ENCODE measurements at regions not wholly inside any gene's neighbourhood (a gene's known extent, or its start where the extent isn't known, plus 50 kb on each side); places are given as distances from the start of the nearest gene placed in this dataset.

GRCh38 chr3:194939532-194939909 is 253.8 kb downstream of the FAM43A start:
- Histone ChIP-seq H2AFZ (replicated peaks; ENCODE audit: low read length, poor library complexity) (no peak overlapping the region), H2BK5ac (ENCODE audit: low read depth, low read length, poor library complexity, severe bottlenecking) (no peak overlapping the region), H3K18ac (ENCODE audit: low read depth, low read length) (no peak overlapping the region), H3K4ac (ENCODE audit: low read depth, low read length) (no peak overlapping the region), H3K4me2 (ENCODE audit: low read depth, low read length) (no peak overlapping the region), H3K36me3 (ENCODE audit: control insufficient read depth, insufficient read depth, low read length) (no peaks in the 10 kb centered on the region), H3K4me1 (ENCODE audit: control insufficient read depth, insufficient read depth, low read length) (no peaks in the 10 kb centered on the region; the same call in 1 of the 2 replicates), H3K23ac (ENCODE audit: low read depth, low read length) (no peak overlapping the region), H3K9ac (ENCODE audit: low read depth, low read length) (no peak overlapping the region), H2BK120ac (ENCODE audit: low read depth, low read length) (no peak overlapping the region), H4K20me1 (ENCODE audit: insufficient read depth, low read length) (no peaks in the 10 kb centered on the region), H3K4me3 (ENCODE audit: insufficient read depth, low read depth, low read length) (no peak overlapping the region), H3K79me1 (ENCODE audit: low read depth in 1 of 2, low read length in 2 of 2) (no peaks in the 10 kb centered on the region), H4K91ac (ENCODE audit: insufficient read depth, low read depth, low read length) (no peak overlapping the region), H3K27ac (ENCODE audit: insufficient read depth, low read length) (no peak overlapping the region), H2AK9ac (replicated peaks; ENCODE audit: low read depth, low read length, poor library complexity) (no peak overlapping the region), H3K9me1 (ENCODE audit: insufficient read depth, low read length) (no peaks in the 10 kb centered on the region; the same call in none of the 2 replicates), H3K27me3 (ENCODE audit: control insufficient read depth, insufficient read depth, low read length) (peaks cover 34% of the 10 kb centered on the region), H4K5ac (ENCODE audit: low read depth, low read length) (no peak overlapping the region), H3K9me3 (ENCODE audit: control insufficient read depth, insufficient read depth, low read length) (no peaks in the 10 kb centered on the region), H2BK20ac (ENCODE audit: low read depth, low read length) (no peak overlapping the region), H2BK15ac (ENCODE audit: low read depth, low read length) (no peak overlapping the region), H2AK5ac (ENCODE audit: low read depth, low read length) (no peak overlapping the region), H4K8ac (ENCODE audit: low read depth in 2 of 2, low read length in 2 of 2) (no peak overlapping the region), H3K14ac (replicated peaks; ENCODE audit: low read depth, low read length) (no peak overlapping the region), H3K56ac (ENCODE audit: extremely low read depth, insufficient read depth, low read length) (no peak overlapping the region)
- no peak for ATAC-seq (ENCODE audit: low read depth)
- ChIA-PET CTCF (no interaction called here), POLR2A (ENCODE audit: unreplicated experiment) (no interaction called here)
- intact Hi-C loops (cut with micrococcal nuclease) (no loop called here), in situ Hi-C loops (cut with MboI; ENCODE audit: low sequenced_read_pairs) (no loop called here), dilution Hi-C loops (cut with HindIII; ENCODE audit: low sequenced_read_pairs, unreplicated experiment) (no loop called here)
- BruUV-seq (replicated peaks) = no TSS peak
- TF ChIP-seq POLR2A (IDR thresholded peaks at IDR 0.05; ENCODE audit: low read depth, low read length) (no peak), NFE2L2 (IDR thresholded peaks at IDR 0.05; ENCODE audit: low read depth, low read length) (no peak), MXI1 (IDR thresholded peaks at IDR 0.05; ENCODE audit: borderline replicate concordance, low read depth, low read length) (no peak), FOS (IDR thresholded peaks at IDR 0.05; ENCODE audit: low read depth, low read length) (no peak), BHLHE40 (IDR thresholded peaks at IDR 0.05; ENCODE audit: low read depth, low read length) (no peak), RFX5 (IDR thresholded peaks at IDR 0.05; ENCODE audit: low read depth, low read length) (no peak), CHD1 (IDR thresholded peaks at IDR 0.05; ENCODE audit: low read depth, low read length) (no peak), CEBPB (IDR thresholded peaks at IDR 0.05; ENCODE audit: low read depth, low read length) (no peak)
- WGBS, 2 experiments (ENCODE audit: extremely low coverage in 2 of 2, insufficient read length in 1 of 2) = 77% methylated on average over 5 of the region's 6 CpGs; no CpG with 5 or more reads in 1 of the 2 experiments
- no peak for DNase-seq

Measured in IMR-90 (cell line).